ENCODE measurements at regions not wholly inside any gene's neighbourhood (a gene's known extent, or its start where the extent isn't known, plus 50 kb on each side); places are given as distances from the start of the nearest gene placed in this dataset.

DNA sequence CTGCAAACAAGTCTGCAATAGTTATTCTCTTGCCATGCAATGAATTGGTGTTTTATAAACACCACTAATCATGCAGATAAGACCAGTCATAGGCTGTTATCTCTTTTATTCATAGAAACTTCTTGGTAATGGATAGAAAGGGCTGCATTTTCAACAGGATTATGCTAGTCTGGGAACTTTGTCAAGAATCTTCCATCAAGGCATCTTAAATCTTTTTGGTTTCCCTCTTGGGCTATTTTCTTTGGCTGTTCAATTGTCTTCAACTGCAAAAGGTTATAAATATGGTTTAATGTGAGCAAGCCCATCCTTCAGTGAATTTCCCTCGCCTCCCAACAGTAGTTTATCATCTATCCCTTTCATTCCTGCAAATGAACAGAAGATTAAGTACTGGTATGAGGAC, 59.0 kb upstream of the MINAR1 start:
- Mint-ChIP-seq H3K27ac (no peak overlapping the region), H3K4me1 (peaks cover 4% of the 10 kb centered on the region), H3K9me3 (no peaks in the 10 kb centered on the region), H3K4me3 (no peak overlapping the region), H3K27me3 (no peaks in the 10 kb centered on the region), H3K36me3 (no peaks in the 10 kb centered on the region)
- DNase-seq (no peak), ATAC-seq (ENCODE audit: low read depth) (no peak)
- POLR2A ChIA-PET: no interaction called here

DNA sequence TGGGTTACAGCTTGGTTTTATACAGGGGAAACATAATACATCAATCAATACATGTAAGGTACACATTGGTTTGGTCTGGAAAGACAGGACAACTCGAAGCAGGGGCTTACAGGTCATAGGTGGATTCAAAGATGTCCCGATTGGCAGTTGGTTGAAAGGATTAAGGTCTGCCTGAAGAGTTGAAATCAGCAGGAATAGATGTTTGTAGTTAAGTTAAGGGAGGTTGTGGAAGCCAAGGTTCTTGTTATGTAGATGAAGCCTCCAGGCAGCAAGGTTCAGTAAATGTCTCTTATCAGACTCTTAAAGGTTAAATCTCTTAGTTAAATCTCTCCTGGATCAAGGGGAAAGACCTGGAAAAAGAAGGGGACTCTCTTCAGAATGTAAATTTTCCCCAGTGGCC, 58.4 kb upstream of the MINAR1 start:
- no peaks in the 10 kb centered on the region for H3K9me3 Mint-ChIP-seq
- no peak for ATAC-seq (ENCODE audit: low read depth)
- H3K4me1 Mint-ChIP-seq: peaks cover 4% of the 10 kb centered on the region
- H3K4me3 Mint-ChIP-seq: no peak overlapping the region
- POLR2A ChIA-PET: no interaction called here
- no peaks in the 10 kb centered on the region for H3K36me3 Mint-ChIP-seq
- H3K27ac Mint-ChIP-seq: no peak overlapping the region
- H3K27me3 Mint-ChIP-seq: no peaks in the 10 kb centered on the region
- no peak for DNase-seq

DNA sequence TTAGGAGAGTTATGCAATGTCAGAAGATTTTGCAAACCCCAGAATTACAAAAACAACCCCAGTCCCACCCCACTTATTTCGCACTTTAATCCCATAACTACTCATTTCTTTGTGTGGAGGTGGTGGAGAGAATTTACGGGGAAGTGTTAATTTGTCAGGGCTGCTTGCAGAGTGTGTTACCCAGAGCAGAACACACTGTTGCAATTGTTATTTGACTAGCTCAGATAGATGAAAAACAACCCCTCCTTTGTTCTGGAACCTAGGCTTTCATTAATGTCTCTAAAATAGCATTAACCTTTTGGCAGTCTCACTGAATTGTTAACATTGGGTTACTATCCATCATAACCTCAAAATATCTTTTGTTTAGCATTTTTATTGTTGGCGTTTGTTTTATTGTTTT, 55.8 kb upstream of the MINAR1 start:
- peaks cover 10% of the 10 kb centered on the region for H3K4me1 Mint-ChIP-seq
- no peak overlapping the region for H3K27ac Mint-ChIP-seq
- no peaks in the 10 kb centered on the region for H3K27me3 Mint-ChIP-seq

DNA sequence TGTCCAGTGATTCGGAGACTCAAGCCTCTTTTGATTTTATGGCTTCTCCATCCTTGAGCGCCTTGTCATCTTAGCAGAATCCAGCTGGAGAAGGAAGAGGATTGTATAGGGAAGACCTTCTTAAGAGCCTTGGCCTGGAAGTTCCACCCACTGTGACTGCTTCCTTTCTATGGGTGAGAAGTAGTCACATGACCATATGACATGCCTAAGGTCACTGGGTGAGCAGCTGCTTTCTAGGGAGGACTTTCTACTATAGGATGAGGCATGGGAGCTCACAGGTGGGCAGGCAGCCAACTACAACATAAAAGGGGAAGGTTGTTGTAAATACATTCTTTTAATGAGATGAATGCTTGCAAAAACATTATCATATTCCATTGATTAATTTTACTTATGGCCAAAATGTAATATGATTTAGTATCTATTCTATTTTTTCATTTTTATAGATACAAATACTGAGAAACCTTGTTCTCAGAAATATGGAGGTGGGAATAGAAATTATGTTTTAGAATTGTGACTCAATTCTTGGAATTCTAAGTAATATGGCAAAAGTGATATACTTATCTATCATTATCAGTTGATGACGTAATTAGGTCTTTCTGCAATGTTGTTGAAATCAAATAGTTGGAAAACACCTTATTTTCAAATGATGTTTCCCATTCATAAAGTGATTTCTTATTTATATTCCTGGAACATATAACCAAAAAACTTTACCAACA, 53.6 kb upstream of the MINAR1 start:
- no peak overlapping the region for H3K27ac Mint-ChIP-seq
- H3K36me3 Mint-ChIP-seq: peaks cover 5% of the 10 kb centered on the region
- peaks cover 8% of the 10 kb centered on the region for H3K4me1 Mint-ChIP-seq
- H3K27me3 Mint-ChIP-seq: no peaks in the 10 kb centered on the region
- POLR2A ChIA-PET: no interaction called here
- no peak for DNase-seq
- no peak overlapping the region for H3K4me3 Mint-ChIP-seq
- H3K9me3 Mint-ChIP-seq: no peaks in the 10 kb centered on the region
- no peak for ATAC-seq (ENCODE audit: low read depth)

More for the DNA sequence above, 55.8 kb upstream of the MINAR1 start:
- Mint-ChIP-seq H3K36me3 (no peaks in the 10 kb centered on the region), H3K9me3 (no peaks in the 10 kb centered on the region), H3K4me3 (no peak overlapping the region)
- POLR2A ChIA-PET: no interaction called here
- ATAC-seq (ENCODE audit: low read depth) (no peak), DNase-seq (no peak)

DNA sequence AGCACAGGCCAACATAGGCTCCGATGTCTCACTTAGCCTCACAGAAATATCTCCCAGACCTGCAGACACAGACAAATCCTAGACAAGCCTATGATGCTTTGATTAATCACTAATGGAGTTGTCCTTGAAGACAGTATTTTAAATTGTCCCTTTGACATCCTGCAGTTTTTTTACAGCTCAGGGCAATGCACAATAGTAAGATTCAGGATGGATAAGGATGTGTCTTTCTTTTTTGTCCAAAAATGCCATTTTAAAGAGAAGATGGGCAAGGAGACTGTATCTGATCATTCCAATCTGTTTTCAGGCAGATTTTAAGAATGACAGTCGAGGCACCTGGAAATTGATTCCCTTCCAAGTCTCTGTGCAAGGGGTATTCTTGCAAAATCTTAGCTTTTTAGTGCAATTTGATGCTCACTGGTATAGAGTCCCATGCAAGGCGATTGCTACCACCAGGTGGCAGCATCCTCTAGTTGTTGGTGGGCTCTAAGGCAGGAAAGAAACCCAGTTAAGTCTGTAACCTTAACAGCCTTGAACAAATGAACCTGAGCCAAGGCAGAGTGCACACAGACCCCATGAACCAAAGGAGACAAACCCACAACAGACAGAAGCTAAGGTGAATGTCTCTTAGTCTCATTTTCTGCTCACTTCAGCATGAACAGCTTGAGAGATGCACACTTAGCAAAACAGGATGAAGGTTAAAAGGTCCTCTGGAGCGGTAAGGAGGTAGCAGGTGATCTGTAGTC, 51.2 kb upstream of the MINAR1 start:
- peak; percentile 98 for ATAC-seq (ENCODE audit: low read depth)
- Mint-ChIP-seq H3K27ac (no peak overlapping the region), H3K4me3 (no peak overlapping the region), H3K9me3 (no peaks in the 10 kb centered on the region), H3K36me3 (peaks cover 5% of the 10 kb centered on the region), H3K4me1 (peaks cover 8% of the 10 kb centered on the region), H3K27me3 (no peaks in the 10 kb centered on the region)
- POLR2A ChIA-PET: no interaction called here
- DNase-seq: peak; percentile 79

DNA sequence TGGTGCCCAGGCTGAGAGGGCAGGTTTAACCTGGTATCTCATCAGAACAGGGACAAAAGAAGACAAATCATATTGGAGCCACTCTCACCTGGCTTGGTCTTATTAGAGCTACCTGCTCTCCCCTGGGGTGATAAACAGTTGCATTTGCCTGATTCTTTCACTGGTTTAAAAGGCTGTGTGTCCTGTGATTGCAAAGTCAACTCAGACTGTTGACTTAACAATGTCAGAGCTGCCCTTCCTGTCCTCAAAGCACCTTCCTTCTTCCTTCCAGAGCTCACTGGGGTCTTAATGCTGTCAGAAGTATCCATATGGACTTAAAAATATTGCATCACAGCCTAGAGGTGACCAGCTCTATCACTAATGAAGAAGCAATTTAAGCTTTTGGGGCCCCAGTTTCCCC, 50.5 kb upstream of the MINAR1 start:
- H3K36me3 Mint-ChIP-seq: peaks cover 5% of the 10 kb centered on the region
- H3K9me3 Mint-ChIP-seq: no peaks in the 10 kb centered on the region
- no peaks in the 10 kb centered on the region for H3K27me3 Mint-ChIP-seq
- no peak for ATAC-seq (ENCODE audit: low read depth)
- H3K27ac Mint-ChIP-seq: no peak overlapping the region
- peaks cover 8% of the 10 kb centered on the region for H3K4me1 Mint-ChIP-seq
- POLR2A ChIA-PET: no interaction called here
- DNase-seq: no peak
- H3K4me3 Mint-ChIP-seq: no peak overlapping the region
